ENCODE measurements at regions not wholly inside any gene's neighbourhood (a gene's known extent, or its start where the extent isn't known, plus 50 kb on each side); places are given as distances from the start of the nearest gene placed in this dataset.
A peak's percentile ranks its signal among the peaks of the same experiment; 100 is the strongest.

- H3K4me1 ChIP-seq: peaks cover 0 to 10% (median 8%) of the 10 kb centered on the region in 4 donors
These were observed 290.8 kb upstream of the SRRM4 start for GRCh38 chr12:118690506-118690905.

GRCh38 chr12:118694128-118694775, 287.1 kb upstream of the SRRM4 start:
- H3K4me3 ChIP-seq: no peak overlapping the region
- DNase-seq: peak; percentile 10
- intact Hi-C loops (cut with DNase I; ENCODE audit: low total_unique reads) (no loop called here), in situ Hi-C loops (cut with MboI; ENCODE audit: low pct_ligation_motif_present in 1 of 4, low pct_unique_long_range_greater_than_20kb in 1 of 4, low sequenced_read_pairs in 3 of 4) (no loop called here)
- H3K36me3 ChIP-seq: no peaks in the 10 kb centered on the region
- no peaks in the 10 kb centered on the region for H3K27me3 ChIP-seq
- no peak overlapping the region for H3K27ac ChIP-seq
- H3K4me1 ChIP-seq: no peaks in the 10 kb centered on the region
- WGBS, 2 donors (ENCODE audit: low coverage in 1 of 2): 65 to 67% methylated on average over 7 to 11 of the region's 11 CpGs
- TF ChIP-seq EP300 (IDR thresholded peaks at IDR 0.05; ENCODE audit: low read depth) (no peak), POLR2A (IDR thresholded peaks at IDR 0.05) (no peak), POLR2AphosphoS5 (IDR thresholded peaks at IDR 0.05) (peak in 1 of 3 donors; percentile 39)
- H3K9me3 ChIP-seq: no peaks in the 10 kb centered on the region

More at GRCh38 chr12:118690506-118690905, 290.8 kb upstream of the SRRM4 start:
- Histone ChIP-seq H3K36me3 (no peaks in the 10 kb centered on the region), H3K27me3 (no peaks in the 10 kb centered on the region), H3K27ac (no peak overlapping the region), H3K4me3 (no peak overlapping the region), H3K9me3 (no peaks in the 10 kb centered on the region)
- TF ChIP-seq POLR2AphosphoS5 (IDR thresholded peaks at IDR 0.05) (no peak), EP300 (IDR thresholded peaks at IDR 0.05; ENCODE audit: low read depth) (no peak), CTCF (IDR thresholded peaks at IDR 0.05) (no peak), POLR2A (IDR thresholded peaks at IDR 0.05) (no peak)
- intact Hi-C loops (cut with DNase I; ENCODE audit: low total_unique reads): no loop called here
- in situ Hi-C loops (cut with MboI; ENCODE audit: low pct_ligation_motif_present in 1 of 4, low pct_unique_long_range_greater_than_20kb in 1 of 4, low sequenced_read_pairs in 3 of 4): no loop called here
- 44 to 59% methylated on average over 3 of the region's 3 CpGs for WGBS, 2 donors (ENCODE audit: low coverage in 1 of 2)
- DNase-seq: no peak

- 47 to 57% methylated on average over 2 to 5 of the region's 5 CpGs for WGBS, 2 donors (ENCODE audit: low coverage in 1 of 2)
- intact Hi-C loops (cut with DNase I; ENCODE audit: low total_unique reads): no loop called here
- H3K27me3 ChIP-seq: no peaks in the 10 kb centered on the region
These were observed 276.7 kb upstream of the SRRM4 start for GRCh38 chr12:118704527-118705241.

GRCh38 chr12:118706437-118706836, 274.9 kb upstream of the SRRM4 start:
- Histone ChIP-seq H3K27me3 (no peaks in the 10 kb centered on the region), H3K4me3 (no peak overlapping the region), H3K36me3 (no peaks in the 10 kb centered on the region), H3K4me1 (no peaks in the 10 kb centered on the region), H3K9me3 (no peaks in the 10 kb centered on the region), H3K27ac (no peak overlapping the region)
- in situ Hi-C loops (cut with MboI; ENCODE audit: low pct_ligation_motif_present in 1 of 4, low pct_unique_long_range_greater_than_20kb in 1 of 4, low sequenced_read_pairs in 3 of 4) (no loop called here), intact Hi-C loops (cut with DNase I; ENCODE audit: low total_unique reads) (no loop called here)
- TF ChIP-seq CTCF (IDR thresholded peaks at IDR 0.05) (no peak), POLR2AphosphoS5 (IDR thresholded peaks at IDR 0.05) (no peak), EP300 (IDR thresholded peaks at IDR 0.05; ENCODE audit: low read depth) (no peak), POLR2A (IDR thresholded peaks at IDR 0.05) (no peak)
- DNase-seq: no peak

More at GRCh38 chr12:118704527-118705241, 276.7 kb upstream of the SRRM4 start:
- H3K27ac ChIP-seq: no peak overlapping the region
- H3K4me3 ChIP-seq: no peak overlapping the region
- TF ChIP-seq POLR2A (IDR thresholded peaks at IDR 0.05) (no peak), POLR2AphosphoS5 (IDR thresholded peaks at IDR 0.05) (no peak), EP300 (IDR thresholded peaks at IDR 0.05; ENCODE audit: low read depth) (no peak), CTCF (IDR thresholded peaks at IDR 0.05) (no peak)
- no peak for DNase-seq
- no peaks in the 10 kb centered on the region for H3K9me3 ChIP-seq
- H3K36me3 ChIP-seq: no peaks in the 10 kb centered on the region
- H3K4me1 ChIP-seq: no peaks in the 10 kb centered on the region
- in situ Hi-C loops (cut with MboI; ENCODE audit: low pct_ligation_motif_present in 1 of 4, low pct_unique_long_range_greater_than_20kb in 1 of 4, low sequenced_read_pairs in 3 of 4): no loop called here
